ENCODE measurements at regions not wholly inside any gene's neighbourhood (a gene's known extent, or its start where the extent isn't known, plus 50 kb on each side); places are given as distances from the start of the nearest gene placed in this dataset.

DNA sequence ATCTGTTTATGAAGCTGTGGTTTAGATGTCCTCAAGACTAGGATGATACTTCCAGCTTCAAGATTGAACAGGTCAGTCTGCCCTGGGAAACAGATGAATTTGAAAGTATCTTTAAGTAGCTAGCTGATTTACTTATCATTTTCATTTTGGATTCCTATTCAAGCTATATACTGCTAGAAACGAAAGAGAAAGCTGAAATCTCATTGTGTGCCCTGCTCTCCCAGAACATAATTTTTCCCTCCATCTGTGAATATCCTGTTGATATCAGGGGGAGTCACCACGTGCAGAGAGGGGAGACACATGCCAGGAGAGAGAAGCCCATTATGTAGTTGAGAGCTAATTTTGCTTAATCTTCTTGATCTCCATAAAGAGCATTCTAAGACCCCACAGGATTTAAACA, 439.1 kb downstream of the NR2F1-AS1 start:
- intact Hi-C loops (cut with DNase I), result no loop called here
- H3K27me3 ChIP-seq (ENCODE audit: low read depth), result no peaks in the 10 kb centered on the region
- no peak for ATAC-seq
- no peaks in the 10 kb centered on the region for H3K9me3 ChIP-seq
- TF ChIP-seq, protein P1, sequence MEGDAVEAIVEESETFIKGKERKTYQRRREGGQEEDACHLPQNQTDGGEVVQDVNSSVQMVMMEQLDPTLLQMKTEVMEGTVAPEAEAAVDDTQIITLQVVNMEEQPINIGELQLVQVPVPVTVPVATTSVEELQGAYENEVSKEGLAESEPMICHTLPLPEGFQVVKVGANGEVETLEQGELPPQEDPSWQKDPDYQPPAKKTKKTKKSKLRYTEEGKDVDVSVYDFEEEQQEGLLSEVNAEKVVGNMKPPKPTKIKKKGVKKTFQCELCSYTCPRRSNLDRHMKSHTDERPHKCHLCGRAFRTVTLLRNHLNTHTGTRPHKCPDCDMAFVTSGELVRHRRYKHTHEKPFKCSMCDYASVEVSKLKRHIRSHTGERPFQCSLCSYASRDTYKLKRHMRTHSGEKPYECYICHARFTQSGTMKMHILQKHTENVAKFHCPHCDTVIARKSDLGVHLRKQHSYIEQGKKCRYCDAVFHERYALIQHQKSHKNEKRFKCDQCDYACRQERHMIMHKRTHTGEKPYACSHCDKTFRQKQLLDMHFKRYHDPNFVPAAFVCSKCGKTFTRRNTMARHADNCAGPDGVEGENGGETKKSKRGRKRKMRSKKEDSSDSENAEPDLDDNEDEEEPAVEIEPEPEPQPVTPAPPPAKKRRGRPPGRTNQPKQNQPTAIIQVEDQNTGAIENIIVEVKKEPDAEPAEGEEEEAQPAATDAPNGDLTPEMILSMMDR (IDR thresholded peaks at IDR 0.05), result no peak
- no peaks in the 10 kb centered on the region for H3K36me3 ChIP-seq
- H3K4me3 ChIP-seq, result no peak overlapping the region
- no peaks in the 10 kb centered on the region for H3K4me1 ChIP-seq
- H3K27ac ChIP-seq, result no peak overlapping the region
- no peak for DNase-seq

DNA sequence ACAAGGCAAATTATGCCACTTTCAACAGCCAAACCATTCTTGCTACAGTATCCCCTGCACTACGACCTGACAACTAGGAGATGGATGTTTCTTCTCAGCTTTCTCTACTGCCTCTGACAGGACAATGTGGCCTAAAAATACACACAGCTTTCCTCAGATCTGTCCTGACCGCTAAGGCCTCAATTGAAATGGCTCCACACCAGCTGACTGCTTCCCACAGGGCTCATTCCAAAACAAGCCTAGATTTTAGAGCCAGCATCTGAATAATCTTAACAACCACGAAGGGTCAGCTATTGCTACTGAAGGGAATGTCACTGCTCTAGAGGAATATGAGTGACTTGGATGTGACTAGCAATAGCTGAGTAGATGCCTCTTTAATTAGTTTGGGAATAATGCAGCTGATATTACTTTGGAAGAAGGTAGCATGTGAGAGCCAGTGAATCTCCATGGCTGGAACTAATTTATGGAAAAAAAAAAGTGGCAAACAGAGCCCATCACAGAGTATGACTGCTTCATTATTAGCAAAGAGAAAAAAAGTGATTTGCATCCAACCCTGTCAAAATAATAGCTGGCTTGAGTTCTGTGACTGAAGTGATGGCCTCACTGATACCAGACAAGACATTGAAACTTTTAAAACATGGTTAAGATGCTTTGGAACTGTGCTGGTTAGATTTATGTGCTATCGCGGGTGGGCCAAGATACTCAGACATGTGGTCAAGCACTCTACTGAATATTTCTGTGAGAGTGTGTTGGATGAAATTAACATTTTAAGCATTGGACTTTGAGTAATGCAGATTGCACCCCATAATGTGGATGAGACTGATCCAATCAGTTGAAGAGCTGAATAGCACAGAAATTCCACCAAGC, 450.2 kb downstream of the NR2F1-AS1 start:
- H3K27ac ChIP-seq, result no peak overlapping the region
- no peak overlapping the region for H3K4me3 ChIP-seq
- TF ChIP-seq, protein P1 (IDR thresholded peaks at IDR 0.05), result no peak
- no peaks in the 10 kb centered on the region for H3K36me3 ChIP-seq
- intact Hi-C loops (cut with DNase I), result no loop called here
- H3K9me3 ChIP-seq, result no peaks in the 10 kb centered on the region
- ATAC-seq (no peak), DNase-seq (no peak)
- H3K4me1 ChIP-seq, result no peaks in the 10 kb centered on the region
- H3K27me3 ChIP-seq (ENCODE audit: low read depth), result no peaks in the 10 kb centered on the region

DNA sequence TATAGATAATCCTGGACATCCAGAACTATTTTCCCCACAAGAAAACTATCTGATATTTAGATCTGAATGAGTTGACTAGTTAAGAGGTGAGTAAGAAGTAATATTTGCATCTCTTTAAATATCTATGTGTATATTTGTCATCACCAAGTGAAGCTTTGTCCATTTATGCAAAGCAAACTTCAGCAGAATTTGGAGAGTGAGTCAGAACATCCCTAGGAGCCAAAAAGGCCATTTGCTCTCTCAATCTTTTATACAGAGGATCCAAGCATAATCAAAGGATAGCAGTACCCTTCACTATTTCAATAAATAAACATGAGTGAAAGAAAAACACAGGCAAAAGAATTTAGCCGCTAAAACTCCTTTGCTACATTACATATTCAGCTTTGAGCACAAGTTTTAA, 454.4 kb downstream of the NR2F1-AS1 start:
- TF ChIP-seq, protein P1 (IDR thresholded peaks at IDR 0.05), result no peak
- no peaks in the 10 kb centered on the region for H3K4me1 ChIP-seq
- H3K27ac ChIP-seq, result no peak overlapping the region
- no peak for DNase-seq
- ATAC-seq, result no peak
- H3K27me3 ChIP-seq (ENCODE audit: low read depth), result no peaks in the 10 kb centered on the region
- H3K9me3 ChIP-seq, result no peaks in the 10 kb centered on the region
- H3K36me3 ChIP-seq, result no peaks in the 10 kb centered on the region
- H3K4me3 ChIP-seq, result no peak overlapping the region
- intact Hi-C loops (cut with DNase I), result no loop called here

DNA sequence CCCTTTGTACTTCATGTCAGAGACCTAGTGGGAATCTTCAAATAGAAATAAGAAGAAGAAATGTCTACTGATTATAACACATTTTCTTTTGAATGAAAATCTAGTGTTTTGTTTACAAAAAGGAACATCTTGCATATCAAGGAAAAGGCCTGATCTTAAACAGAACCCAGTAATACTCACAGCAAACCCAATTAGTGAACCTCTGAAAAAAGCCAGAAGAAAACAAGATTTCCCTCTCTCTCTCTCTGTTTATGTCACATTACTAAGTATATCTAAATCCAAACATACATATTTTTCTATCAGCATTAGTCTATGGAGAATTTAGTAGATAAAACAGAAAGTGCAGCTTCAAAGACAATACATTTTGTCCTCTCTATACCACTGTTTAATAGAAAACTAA, 457.9 kb downstream of the NR2F1-AS1 start:
- DNase-seq, result no peak
- intact Hi-C loops (cut with DNase I), result no loop called here
- TF ChIP-seq, protein P1 (IDR thresholded peaks at IDR 0.05), result no peak
- no peak for ATAC-seq
- no peak overlapping the region for H3K27ac ChIP-seq
- H3K4me1 ChIP-seq, result no peaks in the 10 kb centered on the region
- no peaks in the 10 kb centered on the region for H3K36me3 ChIP-seq
- H3K27me3 ChIP-seq (ENCODE audit: low read depth), result no peaks in the 10 kb centered on the region
- H3K4me3 ChIP-seq, result no peak overlapping the region
- H3K9me3 ChIP-seq, result no peaks in the 10 kb centered on the region

GRCh38 chr5:93122446-93122845, 458.6 kb downstream of the NR2F1-AS1 start:
- DNase-seq (no peak), ATAC-seq (no peak)
- Histone ChIP-seq H3K4me3 (no peak overlapping the region), H3K4me1 (no peaks in the 10 kb centered on the region), H3K9me3 (no peaks in the 10 kb centered on the region), H3K27me3 (ENCODE audit: low read depth) (no peaks in the 10 kb centered on the region), H3K36me3 (no peaks in the 10 kb centered on the region), H3K27ac (no peak overlapping the region)
- intact Hi-C loops (cut with DNase I), result no loop called here
- TF ChIP-seq, protein P1 (IDR thresholded peaks at IDR 0.05), result no peak

Data from lower lobe of right lung (tissue), 2 donors.